ENCODE measurements at regions not wholly inside any gene's neighbourhood (a gene's known extent, or its start where the extent isn't known, plus 50 kb on each side); places are given as distances from the start of the nearest gene placed in this dataset.

GRCh38 chr10:43863859-43864591, 215.3 kb upstream of the ZNF32 start:
- Histone ChIP-seq H3K4me3 (ENCODE audit: low read depth in 2 of 2, low read length in 1 of 2) (no peak overlapping the region), H3K9ac (peak overlapping the region; percentile 31; the same call in 1 of the 2 replicates), H3K27ac (ENCODE audit: low read depth in 2 of 2, low read length in 1 of 2) (peak overlapping the region; percentile 77 to 87), H3K9me2 (no peaks in the 10 kb centered on the region), H3F3A (replicated peaks; ENCODE audit: insufficient read depth) (peaks cover 24% of the 10 kb centered on the region), H3K4me2 (no peak overlapping the region; the same call in 1 of the 2 replicates), H3K9me3 (no peaks in the 10 kb centered on the region), H2AFZ (ENCODE audit: low read depth) (no peak overlapping the region), H3K27me3 (ENCODE audit: insufficient read depth) (no peaks in the 10 kb centered on the region), H3K4me1 (ENCODE audit: control insufficient read depth in 1 of 2, insufficient read depth in 2 of 2, low read depth in 1 of 2, low read length in 1 of 2) (peaks cover 9 to 48% of the 10 kb centered on the region in 2 experiments; a peak in 3 of 4 replicates), H3K36me3 (replicated peaks in 1 of 2; ENCODE audit: control insufficient read depth in 1 of 2, insufficient read depth in 2 of 2, low read length in 1 of 2) (no peaks in the 10 kb centered on the region), H4K20me1 (ENCODE audit: insufficient read depth) (no peaks in the 10 kb centered on the region), H3K79me2 (ENCODE audit: insufficient read depth) (no peaks in the 10 kb centered on the region; the same call in 1 of the 2 replicates)
- WGBS (ENCODE audit: low lambda C conversion rate): 41% methylated on average over 3 of the region's 8 CpGs
- no peak for DNase-seq
- TF ChIP-seq, protein P1, sequence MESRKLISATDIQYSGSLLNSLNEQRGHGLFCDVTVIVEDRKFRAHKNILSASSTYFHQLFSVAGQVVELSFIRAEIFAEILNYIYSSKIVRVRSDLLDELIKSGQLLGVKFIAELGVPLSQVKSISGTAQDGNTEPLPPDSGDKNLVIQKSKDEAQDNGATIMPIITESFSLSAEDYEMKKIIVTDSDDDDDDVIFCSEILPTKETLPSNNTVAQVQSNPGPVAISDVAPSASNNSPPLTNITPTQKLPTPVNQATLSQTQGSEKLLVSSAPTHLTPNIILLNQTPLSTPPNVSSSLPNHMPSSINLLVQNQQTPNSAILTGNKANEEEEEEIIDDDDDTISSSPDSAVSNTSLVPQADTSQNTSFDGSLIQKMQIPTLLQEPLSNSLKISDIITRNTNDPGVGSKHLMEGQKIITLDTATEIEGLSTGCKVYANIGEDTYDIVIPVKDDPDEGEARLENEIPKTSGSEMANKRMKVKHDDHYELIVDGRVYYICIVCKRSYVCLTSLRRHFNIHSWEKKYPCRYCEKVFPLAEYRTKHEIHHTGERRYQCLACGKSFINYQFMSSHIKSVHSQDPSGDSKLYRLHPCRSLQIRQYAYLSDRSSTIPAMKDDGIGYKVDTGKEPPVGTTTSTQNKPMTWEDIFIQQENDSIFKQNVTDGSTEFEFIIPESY (IDR thresholded peaks at IDR 0.05; ENCODE audit: borderline replicate concordance, low read depth): no peak
- no peak for TF ChIP-seq POLR2AphosphoS5 (IDR thresholded peaks at IDR 0.05; ENCODE audit: low read depth, low read length)
- no peak for TF ChIP-seq RAD21 (IDR thresholded peaks at IDR 0.05; ENCODE audit: low read length)
- no peak for TF ChIP-seq JUND (IDR thresholded peaks at IDR 0.05)
- no peak for TF ChIP-seq NRF1 (IDR thresholded peaks at IDR 0.05; ENCODE audit: low read depth, low read length)
- TF ChIP-seq EP300 (IDR thresholded peaks at IDR 0.05; ENCODE audit: borderline replicate concordance in 1 of 2, low read depth in 1 of 2, low read length in 1 of 2): 0 out of 4 replicates have a peak, but pooled peaks of 1 of the 2 experiments have one; percentile 51
- no peak for TF ChIP-seq YY1 (IDR thresholded peaks at IDR 0.05; ENCODE audit: low read depth)
- TF ChIP-seq FOSL2 (IDR thresholded peaks at IDR 0.05; ENCODE audit: borderline replicate concordance, low read depth): 0 out of 2 replicates have a peak, but pooled peaks have one; percentile 29
- no peak for TF ChIP-seq PBX3 (IDR thresholded peaks at IDR 0.05)
- TF ChIP-seq USF2 (IDR thresholded peaks at IDR 0.05; ENCODE audit: borderline replicate concordance, low read depth, low read length): no peak
- no peak for TF ChIP-seq TAF1 (IDR thresholded peaks at IDR 0.05; ENCODE audit: borderline replicate concordance, low read depth, low read length)
- no peak for TF ChIP-seq FOXM1 (IDR thresholded peaks at IDR 0.05; ENCODE audit: low read depth)
- peak; percentile 17; the same call in 1 of the 2 replicates for TF ChIP-seq MAX (IDR thresholded peaks at IDR 0.05; ENCODE audit: low read depth)
- peak; percentile 50 for TF ChIP-seq TCF12 (IDR thresholded peaks at IDR 0.05)
- no peak for TF ChIP-seq CHD2 (IDR thresholded peaks at IDR 0.05; ENCODE audit: low read length, partially characterized antibody)
- TF ChIP-seq ELF1 (IDR thresholded peaks at IDR 0.05): no peak
- TF ChIP-seq, protein P2, sequence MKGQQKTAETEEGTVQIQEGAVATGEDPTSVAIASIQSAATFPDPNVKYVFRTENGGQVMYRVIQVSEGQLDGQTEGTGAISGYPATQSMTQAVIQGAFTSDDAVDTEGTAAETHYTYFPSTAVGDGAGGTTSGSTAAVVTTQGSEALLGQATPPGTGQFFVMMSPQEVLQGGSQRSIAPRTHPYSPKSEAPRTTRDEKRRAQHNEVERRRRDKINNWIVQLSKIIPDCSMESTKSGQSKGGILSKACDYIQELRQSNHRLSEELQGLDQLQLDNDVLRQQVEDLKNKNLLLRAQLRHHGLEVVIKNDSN (IDR thresholded peaks at IDR 0.05; ENCODE audit: borderline replicate concordance, low read depth): no peak
- no peak for TF ChIP-seq CTCF (IDR thresholded peaks at IDR 0.05)
- TF ChIP-seq SIN3A (IDR thresholded peaks at IDR 0.05; ENCODE audit: borderline replicate concordance, low read depth, low read length): no peak
- POLR2A ChIA-PET: interaction anchor here (0.6 kb wide), 1 partner anchor 61 kb away, joined by 3 read pairs; no protein-coding TSS in a partner anchor
- CTCF ChIA-PET: interaction anchor here (1.6 kb wide), 1 partner anchor 174 kb away, joined by 6 read pairs; no protein-coding TSS in a partner anchor
